ENCODE measurements at regions not wholly inside any gene's neighbourhood (a gene's known extent, or its start where the extent isn't known, plus 50 kb on each side); places are given as distances from the start of the nearest gene placed in this dataset.
"Not testable (repeated sequence)": the region's sequence is repeated elsewhere in the genome, so short reads cannot be mapped to it uniquely, and the experiment has no call there.

GRCh38 chr5:94086635-94087034, 345.2 kb upstream of the POU5F2 start:
- H4K20me1 ChIP-seq (ENCODE audit: insufficient read depth, low read length); H3K27ac ChIP-seq (ENCODE audit: low read depth, low read length); H3K9me3 ChIP-seq (ENCODE audit: low read depth, low read length); H3K36me3 ChIP-seq (ENCODE audit: insufficient read depth, low read length); DNase-seq (ENCODE audit: insufficient read length, low spot score, missing footprints); H3K4me1 ChIP-seq (ENCODE audit: insufficient read depth, low read length); H2AFZ ChIP-seq (ENCODE audit: low read length); H3K4me2 ChIP-seq (ENCODE audit: insufficient read depth, low read length); H3K27me3 ChIP-seq (ENCODE audit: insufficient read depth, low read length); H3K4me3 ChIP-seq (ENCODE audit: insufficient read depth, low read length): not testable (repeated sequence)
- peaks cover 14% of the 10 kb centered on the region for H3K79me2 ChIP-seq (ENCODE audit: insufficient read depth, low read length)
- TF ChIP-seq, protein P1, sequence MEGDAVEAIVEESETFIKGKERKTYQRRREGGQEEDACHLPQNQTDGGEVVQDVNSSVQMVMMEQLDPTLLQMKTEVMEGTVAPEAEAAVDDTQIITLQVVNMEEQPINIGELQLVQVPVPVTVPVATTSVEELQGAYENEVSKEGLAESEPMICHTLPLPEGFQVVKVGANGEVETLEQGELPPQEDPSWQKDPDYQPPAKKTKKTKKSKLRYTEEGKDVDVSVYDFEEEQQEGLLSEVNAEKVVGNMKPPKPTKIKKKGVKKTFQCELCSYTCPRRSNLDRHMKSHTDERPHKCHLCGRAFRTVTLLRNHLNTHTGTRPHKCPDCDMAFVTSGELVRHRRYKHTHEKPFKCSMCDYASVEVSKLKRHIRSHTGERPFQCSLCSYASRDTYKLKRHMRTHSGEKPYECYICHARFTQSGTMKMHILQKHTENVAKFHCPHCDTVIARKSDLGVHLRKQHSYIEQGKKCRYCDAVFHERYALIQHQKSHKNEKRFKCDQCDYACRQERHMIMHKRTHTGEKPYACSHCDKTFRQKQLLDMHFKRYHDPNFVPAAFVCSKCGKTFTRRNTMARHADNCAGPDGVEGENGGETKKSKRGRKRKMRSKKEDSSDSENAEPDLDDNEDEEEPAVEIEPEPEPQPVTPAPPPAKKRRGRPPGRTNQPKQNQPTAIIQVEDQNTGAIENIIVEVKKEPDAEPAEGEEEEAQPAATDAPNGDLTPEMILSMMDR (IDR thresholded peaks at IDR 0.05; ENCODE audit: extremely low read depth, low read depth, low read length): peak; percentile 36

GRCh38 chr5:94086194-94086593, 344.8 kb upstream of the POU5F2 start:
- no peaks in the 10 kb centered on the region for H4K20me1 ChIP-seq (ENCODE audit: insufficient read depth, low read length)
- TF ChIP-seq, protein P1 (IDR thresholded peaks at IDR 0.05; ENCODE audit: extremely low read depth, low read depth, low read length): no peak
- no peaks in the 10 kb centered on the region for H3K36me3 ChIP-seq (ENCODE audit: insufficient read depth, low read length)
- no peak overlapping the region for H3K4me2 ChIP-seq (ENCODE audit: insufficient read depth, low read length)
- H3K4me1 ChIP-seq (ENCODE audit: insufficient read depth, low read length): no peaks in the 10 kb centered on the region
- no peak overlapping the region for H2AFZ ChIP-seq (ENCODE audit: low read length)
- peaks cover 16% of the 10 kb centered on the region for H3K79me2 ChIP-seq (ENCODE audit: insufficient read depth, low read length)
- no peaks in the 10 kb centered on the region for H3K9me3 ChIP-seq (ENCODE audit: low read depth, low read length)
- H3K27ac ChIP-seq (ENCODE audit: low read depth, low read length): no peak overlapping the region
- no peaks in the 10 kb centered on the region for H3K27me3 ChIP-seq (ENCODE audit: insufficient read depth, low read length)
- no peak for DNase-seq (ENCODE audit: insufficient read length, low spot score, missing footprints)
- no peak overlapping the region for H3K4me3 ChIP-seq (ENCODE audit: insufficient read depth, low read length)

- H3K27ac ChIP-seq (ENCODE audit: low read depth, low read length): no peak overlapping the region
- no peak overlapping the region for H3K4me2 ChIP-seq (ENCODE audit: insufficient read depth, low read length)
- TF ChIP-seq, protein P1 (IDR thresholded peaks at IDR 0.05; ENCODE audit: extremely low read depth, low read depth, low read length): no peak
- no peaks in the 10 kb centered on the region for H3K36me3 ChIP-seq (ENCODE audit: insufficient read depth, low read length)
- no peak for DNase-seq (ENCODE audit: insufficient read length, low spot score, missing footprints)
- no peak overlapping the region for H2AFZ ChIP-seq (ENCODE audit: low read length)
- H3K4me3 ChIP-seq (ENCODE audit: insufficient read depth, low read length): no peak overlapping the region
- no peaks in the 10 kb centered on the region for H3K27me3 ChIP-seq (ENCODE audit: insufficient read depth, low read length)
- H3K9me3 ChIP-seq (ENCODE audit: low read depth, low read length): no peaks in the 10 kb centered on the region
- H3K4me1 ChIP-seq (ENCODE audit: insufficient read depth, low read length): no peaks in the 10 kb centered on the region
- H4K20me1 ChIP-seq (ENCODE audit: insufficient read depth, low read length): no peaks in the 10 kb centered on the region
- H3K79me2 ChIP-seq (ENCODE audit: insufficient read depth, low read length): peaks cover 25% of the 10 kb centered on the region
These were observed 341.0 kb upstream of the POU5F2 start for GRCh38 chr5:94082405-94082804.

DNA sequence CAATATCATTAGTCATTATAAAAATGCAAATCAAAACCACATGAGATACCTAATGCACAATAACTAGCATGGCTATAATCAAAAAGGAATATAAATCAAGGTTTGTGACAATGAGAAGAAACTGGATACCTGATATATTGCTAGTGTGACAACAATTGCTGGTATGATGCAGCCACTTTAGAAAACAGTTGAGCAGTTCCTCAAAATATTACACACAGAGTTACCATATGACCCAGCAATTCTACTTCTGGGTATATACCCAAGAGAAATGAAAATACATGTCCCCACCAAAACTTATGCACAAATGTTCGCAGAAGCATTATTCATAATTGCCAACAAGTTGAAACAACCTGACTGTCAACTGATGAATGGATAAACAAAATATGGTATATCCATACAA, 339.7 kb upstream of the POU5F2 start:
- TF ChIP-seq, protein P1 (IDR thresholded peaks at IDR 0.05; ENCODE audit: extremely low read depth, low read depth, low read length): no peak
- no peaks in the 10 kb centered on the region for H3K9me3 ChIP-seq (ENCODE audit: low read depth, low read length)
- no peaks in the 10 kb centered on the region for H4K20me1 ChIP-seq (ENCODE audit: insufficient read depth, low read length)
- H2AFZ ChIP-seq (ENCODE audit: low read length): no peak overlapping the region
- no peaks in the 10 kb centered on the region for H3K27me3 ChIP-seq (ENCODE audit: insufficient read depth, low read length)
- no peaks in the 10 kb centered on the region for H3K4me1 ChIP-seq (ENCODE audit: insufficient read depth, low read length)
- H3K27ac ChIP-seq (ENCODE audit: low read depth, low read length): no peak overlapping the region
- peaks cover 25% of the 10 kb centered on the region for H3K79me2 ChIP-seq (ENCODE audit: insufficient read depth, low read length)
- no peak overlapping the region for H3K4me2 ChIP-seq (ENCODE audit: insufficient read depth, low read length)
- no peak overlapping the region for H3K4me3 ChIP-seq (ENCODE audit: insufficient read depth, low read length)
- H3K36me3 ChIP-seq (ENCODE audit: insufficient read depth, low read length): no peaks in the 10 kb centered on the region
- DNase-seq (ENCODE audit: insufficient read length, low spot score, missing footprints): no peak
